Lower leg skin (tissue), 3 donors: ENCODE measurements at regions not wholly inside any gene's neighbourhood (a gene's known extent, or its start where the extent isn't known, plus 50 kb on each side); places are given as distances from the start of the nearest gene placed in this dataset.

Source experiments
- POLR2A ChIP-seq, 2 donors: fragments of 450-650 bp; IDR thresholded peaks; one replicate each; pipeline ENCODE4 v1.6.1; 2016 to 2017; ENCODE audit warnings: antibody characterized with exemption in 2 of 2, mild to moderate bottlenecking in 1 of 2, moderate library complexity in 1 of 2
- TF ChIP-seq, protein P1 (sequence below), 3 donors: fragments of 450-650 bp; IDR thresholded peaks; one replicate each; pipeline ENCODE4 v1.5.1; 2016; ENCODE audit warnings: antibody characterized with exemption in 3 of 3, mild to moderate bottlenecking in 3 of 3, moderate library complexity in 2 of 3

DNA sequence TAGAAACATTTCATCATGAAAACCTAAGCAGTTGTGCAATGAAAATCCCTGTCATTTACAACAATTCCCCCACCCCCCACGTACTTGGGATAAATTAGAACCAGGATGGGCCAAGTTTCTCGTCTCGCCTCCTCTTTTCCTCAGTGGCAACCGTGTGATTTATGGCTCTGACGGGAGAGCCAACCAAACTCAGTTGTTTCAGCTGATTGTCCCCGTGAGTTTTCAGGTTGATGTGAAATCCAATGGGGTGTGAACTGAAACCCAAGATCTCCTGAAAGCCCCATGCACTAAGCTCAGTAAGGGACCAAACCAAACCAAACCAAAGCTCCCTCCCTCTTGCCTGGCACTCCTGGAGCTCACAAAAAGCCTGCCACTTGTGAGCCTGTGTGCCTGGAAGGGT, 138.7 kb upstream of the SLC24A2 start:
- TF ChIP-seq, protein P1, sequence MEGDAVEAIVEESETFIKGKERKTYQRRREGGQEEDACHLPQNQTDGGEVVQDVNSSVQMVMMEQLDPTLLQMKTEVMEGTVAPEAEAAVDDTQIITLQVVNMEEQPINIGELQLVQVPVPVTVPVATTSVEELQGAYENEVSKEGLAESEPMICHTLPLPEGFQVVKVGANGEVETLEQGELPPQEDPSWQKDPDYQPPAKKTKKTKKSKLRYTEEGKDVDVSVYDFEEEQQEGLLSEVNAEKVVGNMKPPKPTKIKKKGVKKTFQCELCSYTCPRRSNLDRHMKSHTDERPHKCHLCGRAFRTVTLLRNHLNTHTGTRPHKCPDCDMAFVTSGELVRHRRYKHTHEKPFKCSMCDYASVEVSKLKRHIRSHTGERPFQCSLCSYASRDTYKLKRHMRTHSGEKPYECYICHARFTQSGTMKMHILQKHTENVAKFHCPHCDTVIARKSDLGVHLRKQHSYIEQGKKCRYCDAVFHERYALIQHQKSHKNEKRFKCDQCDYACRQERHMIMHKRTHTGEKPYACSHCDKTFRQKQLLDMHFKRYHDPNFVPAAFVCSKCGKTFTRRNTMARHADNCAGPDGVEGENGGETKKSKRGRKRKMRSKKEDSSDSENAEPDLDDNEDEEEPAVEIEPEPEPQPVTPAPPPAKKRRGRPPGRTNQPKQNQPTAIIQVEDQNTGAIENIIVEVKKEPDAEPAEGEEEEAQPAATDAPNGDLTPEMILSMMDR (IDR thresholded peaks at IDR 0.05), result no peak
- no peak for TF ChIP-seq POLR2A (IDR thresholded peaks at IDR 0.05)
